Neuron (in vitro differentiated cells): ENCODE measurements at regions not wholly inside any gene's neighbourhood (a gene's known extent, or its start where the extent isn't known, plus 50 kb on each side); places are given as distances from the start of the nearest gene placed in this dataset.
"Not testable (repeated sequence)": the region's sequence is repeated elsewhere in the genome, so short reads cannot be mapped to it uniquely, and the experiment has no call there.

ENCODE experiments used
- H2AFZ ChIP-seq: one replicate; pipeline ENCODE4 v1.6.1; 2013; ENCODE audit warnings: low read depth, mild to moderate bottlenecking, inconsistent platforms, low read length, moderate library complexity
- H3K27me3 ChIP-seq: one replicate; pipeline ENCODE4 v1.6.1; 2013; ENCODE audit warnings: low read length; ENCODE audit not compliant: insufficient read depth
- H3K36me3 ChIP-seq: one replicate; pipeline ENCODE4 v1.6.1; 2013; ENCODE audit warnings: low read length; ENCODE audit not compliant: insufficient read depth
- H3K4me1 ChIP-seq: one replicate; pipeline ENCODE4 v1.6.1; 2013; ENCODE audit warnings: low read length; ENCODE audit not compliant: insufficient read depth
- H3K4me3 ChIP-seq: 2 replicates; pipeline ENCODE4 v1.5.1; 2013; ENCODE audit warnings: mild to moderate bottlenecking, low read length, moderate library complexity
- H3K9me3 ChIP-seq: one replicate; pipeline ENCODE4 v1.6.1; 2013; ENCODE audit warnings: low read length

DNA sequence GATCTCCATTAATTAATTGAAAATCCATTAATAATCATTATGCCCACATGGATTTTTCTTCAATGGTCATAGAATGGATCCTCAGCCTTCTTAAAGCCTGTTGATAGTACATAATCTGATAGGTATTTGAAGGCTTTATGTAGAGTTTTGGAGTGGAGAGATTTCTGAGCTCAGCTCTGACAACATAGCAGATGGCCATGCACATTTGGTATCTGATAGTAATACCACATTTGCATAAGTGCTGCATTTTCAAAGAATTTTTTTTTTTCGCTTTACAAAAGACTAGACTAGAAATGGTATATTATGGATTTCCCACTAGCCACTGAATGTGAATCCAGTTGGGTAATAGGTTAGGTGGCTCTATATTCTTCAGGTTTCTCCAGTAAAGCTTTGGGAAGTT lies 440.6 kb downstream of the FGF13 start:
- no peaks in the 10 kb centered on the region for H3K36me3 ChIP-seq
- no peaks in the 10 kb centered on the region for H3K4me1 ChIP-seq
- no peaks in the 10 kb centered on the region for H3K9me3 ChIP-seq
- H3K27me3 ChIP-seq: no peaks in the 10 kb centered on the region
- no peak overlapping the region for H3K4me3 ChIP-seq
- H2AFZ ChIP-seq: no peak overlapping the region

DNA sequence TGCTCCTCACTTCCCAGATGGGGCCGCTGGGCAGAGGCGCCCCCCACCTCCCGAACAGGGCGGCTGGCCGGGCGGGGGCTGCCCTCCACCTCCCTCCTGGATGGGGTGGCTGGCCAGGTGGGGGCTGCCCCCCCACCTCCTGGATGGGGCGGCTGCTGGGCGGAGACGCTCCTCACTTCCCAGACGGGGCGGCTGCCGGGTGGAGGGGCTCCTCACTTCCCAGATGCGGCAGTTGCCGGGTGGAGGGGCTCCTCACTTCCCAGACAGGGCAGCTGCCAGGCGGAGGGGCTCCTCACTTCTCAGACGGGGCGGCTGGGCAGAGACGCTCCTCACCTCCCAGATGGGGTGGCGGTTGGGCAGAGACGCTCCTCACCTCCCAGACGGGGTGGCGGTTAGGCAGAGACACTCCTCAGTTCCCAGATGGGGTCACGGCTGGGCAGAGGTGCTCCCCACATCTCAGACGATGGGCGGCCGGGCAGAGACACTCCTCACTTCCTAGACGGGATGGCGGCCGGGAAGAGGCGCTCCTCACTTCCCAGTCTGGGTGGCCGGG lies 428.8 kb downstream of the FGF13 start:
- H2AFZ ChIP-seq, H3K36me3 ChIP-seq, H3K9me3 ChIP-seq, H3K4me3 ChIP-seq, H3K4me1 ChIP-seq, H3K27me3 ChIP-seq: not testable (repeated sequence)

DNA sequence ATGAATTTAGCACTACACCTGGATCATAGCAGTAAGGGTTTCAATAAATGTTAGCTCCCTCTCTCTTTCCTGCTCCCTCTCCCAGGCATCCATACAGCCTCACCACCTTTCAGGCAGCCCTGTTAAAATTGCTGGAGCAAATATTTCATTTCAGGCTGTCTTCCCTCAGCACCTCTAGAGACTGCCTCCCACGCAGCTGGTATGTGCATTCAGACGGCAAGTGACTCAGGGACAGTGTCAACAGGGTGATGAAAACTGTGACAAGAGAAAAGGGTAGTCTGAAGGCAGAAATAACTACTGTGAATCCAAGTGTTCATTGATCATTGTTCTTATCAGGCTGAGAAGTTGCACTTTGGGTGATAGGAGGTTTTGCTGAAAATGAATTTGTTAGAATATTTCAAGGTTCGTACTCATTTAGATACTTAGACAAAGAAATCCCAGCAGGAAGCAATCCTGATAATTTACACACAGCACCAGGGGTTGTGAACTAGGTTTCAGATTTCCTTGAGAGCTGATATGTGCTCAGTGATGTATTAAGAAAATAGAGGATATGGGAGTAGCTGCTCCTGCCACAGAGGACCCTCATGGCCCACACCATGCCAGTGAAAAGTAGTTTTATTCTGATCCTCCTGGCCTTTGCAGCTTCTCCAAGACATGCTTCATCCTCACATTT lies 424.2 kb downstream of the FGF13 start:
- Histone ChIP-seq H3K27me3 (no peaks in the 10 kb centered on the region), H3K4me3 (no peak overlapping the region), H2AFZ (no peak overlapping the region), H3K36me3 (no peaks in the 10 kb centered on the region), H3K4me1 (peaks cover 4% of the 10 kb centered on the region), H3K9me3 (no peaks in the 10 kb centered on the region)

- peaks cover 6% of the 10 kb centered on the region for H3K4me1 ChIP-seq
- no peaks in the 10 kb centered on the region for H3K27me3 ChIP-seq
- H3K9me3 ChIP-seq: no peaks in the 10 kb centered on the region
- no peak overlapping the region for H2AFZ ChIP-seq
- no peaks in the 10 kb centered on the region for H3K36me3 ChIP-seq
- no peak overlapping the region for H3K4me3 ChIP-seq
These were observed 416.6 kb downstream of the FGF13 start for GRCh38 chrX:138294951-138295350.

DNA sequence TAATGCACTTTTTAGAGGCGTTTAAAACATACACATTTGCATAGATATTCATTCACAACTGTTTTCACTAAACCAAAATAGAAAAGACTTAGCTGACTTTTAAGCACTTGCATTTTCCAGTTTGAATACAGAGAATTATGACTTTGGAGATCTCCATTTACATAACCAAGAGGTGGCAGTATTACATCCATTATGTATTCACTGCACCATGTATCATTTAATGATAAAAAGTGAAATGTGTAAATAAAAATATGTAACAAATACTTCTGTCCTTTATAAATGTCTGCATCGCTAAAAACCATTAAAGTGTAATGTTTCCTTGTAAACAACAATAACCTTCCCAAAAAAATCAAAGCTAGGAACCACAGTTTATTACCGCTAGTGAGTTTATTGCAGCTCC lies 413.2 kb downstream of the FGF13 start:
- Histone ChIP-seq H3K4me3 (no peak overlapping the region), H3K9me3 (no peaks in the 10 kb centered on the region), H3K27me3 (no peaks in the 10 kb centered on the region), H3K36me3 (no peaks in the 10 kb centered on the region), H3K4me1 (peaks cover 6% of the 10 kb centered on the region), H2AFZ (no peak overlapping the region)

GRCh38 chrX:138345801-138346200 lies 365.7 kb downstream of the FGF13 start:
- Histone ChIP-seq H3K27me3 (no peaks in the 10 kb centered on the region), H2AFZ (no peak overlapping the region), H3K9me3 (no peaks in the 10 kb centered on the region), H3K4me1 (no peaks in the 10 kb centered on the region), H3K4me3 (no peak overlapping the region), H3K36me3 (no peaks in the 10 kb centered on the region)

DNA sequence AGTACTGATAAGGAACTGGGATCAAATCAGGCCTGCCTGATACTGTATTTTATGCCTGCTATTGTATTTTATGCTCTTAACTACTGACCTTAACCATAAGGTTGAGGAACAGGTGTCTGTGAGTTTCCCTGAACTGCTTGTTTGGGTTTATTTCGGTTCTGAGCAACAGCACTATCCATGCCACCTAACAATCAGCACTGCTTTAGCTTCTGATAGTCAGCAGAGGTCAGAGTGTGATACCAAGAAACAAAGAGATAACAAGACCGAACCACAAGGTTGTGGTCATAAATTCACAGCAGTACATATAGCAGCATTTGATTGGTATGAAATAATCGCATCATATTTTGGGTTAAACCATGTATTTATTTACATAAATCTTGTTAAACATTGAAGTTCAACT lies 362.2 kb downstream of the FGF13 start:
- Histone ChIP-seq H3K4me3 (no peak overlapping the region), H2AFZ (no peak overlapping the region), H3K36me3 (no peaks in the 10 kb centered on the region), H3K9me3 (no peaks in the 10 kb centered on the region), H3K4me1 (no peaks in the 10 kb centered on the region), H3K27me3 (no peaks in the 10 kb centered on the region)

DNA sequence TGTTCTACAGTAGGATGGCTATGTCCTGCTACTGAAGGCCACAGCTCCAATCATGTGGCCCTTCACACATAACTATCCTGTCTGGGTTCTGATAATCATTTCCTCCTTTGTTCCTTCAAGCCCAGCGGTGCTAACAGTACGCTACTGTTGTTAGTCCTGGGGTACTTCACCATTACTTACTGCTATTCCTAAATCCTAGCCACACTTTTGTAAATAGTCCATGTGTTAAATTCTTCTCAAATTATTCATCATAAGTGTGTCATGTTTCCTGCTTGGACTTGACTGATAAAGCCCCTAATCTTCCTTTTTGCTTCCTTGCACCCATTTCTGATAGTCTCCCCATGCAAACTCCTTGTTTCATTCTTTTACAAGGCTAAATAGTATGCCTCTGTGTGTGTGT lies 332.6 kb downstream of the FGF13 start:
- no peaks in the 10 kb centered on the region for H3K4me1 ChIP-seq
- no peaks in the 10 kb centered on the region for H3K27me3 ChIP-seq
- no peaks in the 10 kb centered on the region for H3K9me3 ChIP-seq
- H3K36me3 ChIP-seq: no peaks in the 10 kb centered on the region
- H3K4me3 ChIP-seq: no peak overlapping the region
- no peak overlapping the region for H2AFZ ChIP-seq

GRCh38 chrX:138408101-138408500 lies 303.4 kb downstream of the FGF13 start:
- no peaks in the 10 kb centered on the region for H3K27me3 ChIP-seq
- H2AFZ ChIP-seq: no peak overlapping the region
- H3K4me1 ChIP-seq: no peaks in the 10 kb centered on the region
- no peak overlapping the region for H3K4me3 ChIP-seq
- H3K36me3 ChIP-seq: no peaks in the 10 kb centered on the region
- no peaks in the 10 kb centered on the region for H3K9me3 ChIP-seq

DNA sequence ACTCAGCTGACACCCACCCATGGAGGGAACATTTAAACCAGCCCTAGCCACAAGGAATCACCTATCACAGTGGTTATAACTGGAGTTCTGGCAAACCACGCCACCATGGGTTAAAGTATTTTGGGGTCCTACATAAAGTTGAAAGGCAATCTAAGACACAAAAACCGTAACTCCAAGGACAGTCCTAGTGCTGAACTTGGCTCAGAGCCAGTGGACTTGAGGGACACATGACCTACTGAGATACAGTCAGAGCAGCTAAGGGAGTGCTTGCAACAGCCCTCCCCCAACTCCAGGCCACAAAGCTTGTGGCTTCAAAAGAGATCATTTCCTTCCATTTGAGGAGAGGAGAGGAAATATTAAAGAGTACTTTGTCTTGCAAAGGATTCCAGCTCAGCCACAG lies 300.5 kb downstream of the FGF13 start:
- H3K36me3 ChIP-seq: no peaks in the 10 kb centered on the region
- H3K4me3 ChIP-seq: no peak overlapping the region
- no peaks in the 10 kb centered on the region for H3K27me3 ChIP-seq
- H3K4me1 ChIP-seq: no peaks in the 10 kb centered on the region
- no peak overlapping the region for H2AFZ ChIP-seq
- no peaks in the 10 kb centered on the region for H3K9me3 ChIP-seq
